ENCODE measurements at regions not wholly inside any gene's neighbourhood (a gene's known extent, or its start where the extent isn't known, plus 50 kb on each side); places are given as distances from the start of the nearest gene placed in this dataset.
"Not testable (repeated sequence)": the region's sequence is repeated elsewhere in the genome, so short reads cannot be mapped to it uniquely, and the experiment has no call there.

DNA sequence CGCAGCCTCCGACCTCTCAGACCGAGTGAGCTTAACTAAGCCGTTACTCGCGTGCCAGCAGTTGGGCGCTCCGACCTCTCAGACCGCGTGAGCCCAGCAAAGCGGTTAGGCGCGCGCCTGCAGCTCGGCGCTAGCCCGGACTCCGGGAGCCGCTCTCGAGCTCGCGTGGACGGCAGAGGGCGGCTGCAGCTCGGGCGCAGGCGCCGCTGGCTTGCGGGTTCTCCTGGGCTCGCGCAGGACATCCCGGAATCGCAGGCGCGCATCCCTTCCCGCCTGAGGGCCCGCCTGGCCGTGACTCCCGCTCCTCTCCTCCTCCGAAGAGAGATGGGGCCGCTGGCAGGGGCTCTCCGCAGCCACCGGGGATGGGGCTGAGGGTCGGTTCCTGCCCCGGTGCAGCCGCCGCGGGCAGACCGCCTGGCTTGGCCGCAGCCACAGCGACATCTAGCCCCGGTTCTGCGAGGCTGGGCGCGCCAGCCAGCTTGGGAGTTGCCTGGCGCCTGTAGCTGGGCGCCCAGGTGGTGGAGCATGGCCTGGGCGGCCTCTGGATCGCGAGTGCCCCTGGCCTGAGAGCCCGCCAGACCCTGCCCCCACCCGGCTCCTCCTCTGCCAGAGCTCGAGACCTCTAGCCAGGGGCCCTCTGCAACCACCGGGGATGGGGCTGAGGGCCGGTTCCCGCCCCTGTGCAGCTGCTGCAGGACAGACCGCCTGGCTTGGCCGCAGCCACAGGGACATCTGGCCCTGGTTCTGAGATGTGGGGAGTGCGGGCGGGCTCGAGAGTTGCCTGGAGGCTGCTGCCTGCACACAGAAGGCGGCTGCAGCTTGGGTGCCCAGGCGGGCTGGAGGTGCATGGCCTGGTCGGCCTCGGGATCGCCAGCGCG, 85.7 kb upstream of the CCDC180 start:
- TF ChIP-seq, protein P1, sequence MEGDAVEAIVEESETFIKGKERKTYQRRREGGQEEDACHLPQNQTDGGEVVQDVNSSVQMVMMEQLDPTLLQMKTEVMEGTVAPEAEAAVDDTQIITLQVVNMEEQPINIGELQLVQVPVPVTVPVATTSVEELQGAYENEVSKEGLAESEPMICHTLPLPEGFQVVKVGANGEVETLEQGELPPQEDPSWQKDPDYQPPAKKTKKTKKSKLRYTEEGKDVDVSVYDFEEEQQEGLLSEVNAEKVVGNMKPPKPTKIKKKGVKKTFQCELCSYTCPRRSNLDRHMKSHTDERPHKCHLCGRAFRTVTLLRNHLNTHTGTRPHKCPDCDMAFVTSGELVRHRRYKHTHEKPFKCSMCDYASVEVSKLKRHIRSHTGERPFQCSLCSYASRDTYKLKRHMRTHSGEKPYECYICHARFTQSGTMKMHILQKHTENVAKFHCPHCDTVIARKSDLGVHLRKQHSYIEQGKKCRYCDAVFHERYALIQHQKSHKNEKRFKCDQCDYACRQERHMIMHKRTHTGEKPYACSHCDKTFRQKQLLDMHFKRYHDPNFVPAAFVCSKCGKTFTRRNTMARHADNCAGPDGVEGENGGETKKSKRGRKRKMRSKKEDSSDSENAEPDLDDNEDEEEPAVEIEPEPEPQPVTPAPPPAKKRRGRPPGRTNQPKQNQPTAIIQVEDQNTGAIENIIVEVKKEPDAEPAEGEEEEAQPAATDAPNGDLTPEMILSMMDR (IDR thresholded peaks at IDR 0.05; ENCODE audit: poor library complexity, severe bottlenecking) = peak; percentile 36
- not testable (repeated sequence) for TF ChIP-seq EP300 (conservative IDR thresholded peaks at IDR 0.05; ENCODE audit: poor library complexity, severe bottlenecking); TAF1 (IDR thresholded peaks at IDR 0.05; ENCODE audit: low read depth); POLR2AphosphoS5 (IDR thresholded peaks at IDR 0.05); EZH2 (IDR thresholded peaks at IDR 0.05; ENCODE audit: borderline replicate concordance, insufficient read depth, low read length, poor library complexity, severe bottlenecking)
- TF ChIP-seq, protein P2, sequence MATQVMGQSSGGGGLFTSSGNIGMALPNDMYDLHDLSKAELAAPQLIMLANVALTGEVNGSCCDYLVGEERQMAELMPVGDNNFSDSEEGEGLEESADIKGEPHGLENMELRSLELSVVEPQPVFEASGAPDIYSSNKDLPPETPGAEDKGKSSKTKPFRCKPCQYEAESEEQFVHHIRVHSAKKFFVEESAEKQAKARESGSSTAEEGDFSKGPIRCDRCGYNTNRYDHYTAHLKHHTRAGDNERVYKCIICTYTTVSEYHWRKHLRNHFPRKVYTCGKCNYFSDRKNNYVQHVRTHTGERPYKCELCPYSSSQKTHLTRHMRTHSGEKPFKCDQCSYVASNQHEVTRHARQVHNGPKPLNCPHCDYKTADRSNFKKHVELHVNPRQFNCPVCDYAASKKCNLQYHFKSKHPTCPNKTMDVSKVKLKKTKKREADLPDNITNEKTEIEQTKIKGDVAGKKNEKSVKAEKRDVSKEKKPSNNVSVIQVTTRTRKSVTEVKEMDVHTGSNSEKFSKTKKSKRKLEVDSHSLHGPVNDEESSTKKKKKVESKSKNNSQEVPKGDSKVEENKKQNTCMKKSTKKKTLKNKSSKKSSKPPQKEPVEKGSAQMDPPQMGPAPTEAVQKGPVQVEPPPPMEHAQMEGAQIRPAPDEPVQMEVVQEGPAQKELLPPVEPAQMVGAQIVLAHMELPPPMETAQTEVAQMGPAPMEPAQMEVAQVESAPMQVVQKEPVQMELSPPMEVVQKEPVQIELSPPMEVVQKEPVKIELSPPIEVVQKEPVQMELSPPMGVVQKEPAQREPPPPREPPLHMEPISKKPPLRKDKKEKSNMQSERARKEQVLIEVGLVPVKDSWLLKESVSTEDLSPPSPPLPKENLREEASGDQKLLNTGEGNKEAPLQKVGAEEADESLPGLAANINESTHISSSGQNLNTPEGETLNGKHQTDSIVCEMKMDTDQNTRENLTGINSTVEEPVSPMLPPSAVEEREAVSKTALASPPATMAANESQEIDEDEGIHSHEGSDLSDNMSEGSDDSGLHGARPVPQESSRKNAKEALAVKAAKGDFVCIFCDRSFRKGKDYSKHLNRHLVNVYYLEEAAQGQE (IDR thresholded peaks at IDR 0.05; ENCODE audit: borderline replicate concordance) = not testable (repeated sequence)
- TF ChIP-seq MXI1 (conservative IDR thresholded peaks at IDR 0.05; ENCODE audit: poor library complexity, severe bottlenecking) = peak; percentile 15

Measured in neural cell (in vitro differentiated cells).